Urinary bladder (tissue), 3 donors: ENCODE measurements at regions not wholly inside any gene's neighbourhood (a gene's known extent, or its start where the extent isn't known, plus 50 kb on each side); places are given as distances from the start of the nearest gene placed in this dataset.
"Not testable (repeated sequence)": the region's sequence is repeated elsewhere in the genome, so short reads cannot be mapped to it uniquely, and the experiment has no call there.

Source experiments
- DNase-seq: peaks from one replicate; pipeline ENCODE4 v3.0.0-alpha.2; 2015; ENCODE audit errors: extremely low spot score
- H3K27ac ChIP-seq: one replicate; pipeline ENCODE4 v1.5.1; 2013; ENCODE audit warnings: low read depth, mild to moderate bottlenecking, moderate library complexity
- H3K36me3 ChIP-seq: one replicate; pipeline ENCODE4 v1.6.1; 2013; ENCODE audit warnings: mild to moderate bottlenecking, moderate library complexity; ENCODE audit not compliant: insufficient read depth
- H3K4me1 ChIP-seq: one replicate; pipeline ENCODE4 v1.6.1; 2013; ENCODE audit warnings: mild to moderate bottlenecking, moderate library complexity; ENCODE audit not compliant: insufficient read depth
- H3K4me3 ChIP-seq: one replicate; pipeline ENCODE4 v1.5.1; 2013; ENCODE audit warnings: low read depth, low read length
- WGBS: extraction: QIAGEN DNeasy Blood & Tissue Kit; methylation state at CpG from one replicate; pipeline ENCODE4 v1.1.7; 2013; 5-methylcytosine and 5-hydroxymethylcytosine counted together
- donor health status: healthy with polysubstance abuse.
- donor health status: healthy.

GRCh38 chr6:115441651-115442050 is 619.0 kb downstream of the FRK start:
- WGBS: 85% methylated on average over 1 of the region's 1 CpG
- no peak for DNase-seq
- Histone ChIP-seq H3K27ac (no peak overlapping the region), H3K4me1 (no peaks in the 10 kb centered on the region), H3K36me3 (no peaks in the 10 kb centered on the region), H3K4me3 (no peak overlapping the region)

GRCh38 chr6:115415378-115415777 is 645.3 kb downstream of the FRK start:
- DNase-seq: no peak
- Histone ChIP-seq H3K4me3 (no peak overlapping the region), H3K27ac (no peak overlapping the region), H3K36me3 (no peaks in the 10 kb centered on the region), H3K4me1 (no peaks in the 10 kb centered on the region)
- 51% methylated on average over 3 of the region's 3 CpGs for whole genome bisulfite sequencing

- 41% methylated on average over 6 of the region's 6 CpGs for WGBS
- not testable (repeated sequence) for H3K4me3 ChIP-seq, H3K27ac ChIP-seq, H3K4me1 ChIP-seq, H3K36me3 ChIP-seq, DNase-seq
Measured at GRCh38 chr6:115414916-115415315, 645.8 kb downstream of the FRK start.

- H3K4me3 ChIP-seq: no peak overlapping the region
- no peaks in the 10 kb centered on the region for H3K36me3 ChIP-seq
- H3K27ac ChIP-seq: no peak overlapping the region
- H3K4me1 ChIP-seq: no peaks in the 10 kb centered on the region
- WGBS: 68% methylated on average over 2 of the region's 2 CpGs
- DNase-seq: no peak
Measured at GRCh38 chr6:115411756-115412155, 648.9 kb downstream of the FRK start.

- Histone ChIP-seq H3K27ac (no peak overlapping the region), H3K4me3 (no peak overlapping the region), H3K36me3 (no peaks in the 10 kb centered on the region), H3K4me1 (no peaks in the 10 kb centered on the region)
- no peak for DNase-seq
- 94% methylated on average over 1 of the region's 1 CpG for WGBS
Measured at GRCh38 chr6:115404446-115404845, 656.2 kb downstream of the FRK start.

- H3K4me3 ChIP-seq: no peak overlapping the region
- no peak for DNase-seq
- WGBS: 86% methylated on average over 1 of the region's 1 CpG
- no peaks in the 10 kb centered on the region for H3K4me1 ChIP-seq
- H3K27ac ChIP-seq: no peak overlapping the region
- H3K36me3 ChIP-seq: no peaks in the 10 kb centered on the region
Measured at GRCh38 chr6:115398607-115399006, 662.1 kb downstream of the FRK start.

- H3K36me3 ChIP-seq: no peaks in the 10 kb centered on the region
- H3K4me3 ChIP-seq: no peak overlapping the region
- no peak for DNase-seq
- no peaks in the 10 kb centered on the region for H3K4me1 ChIP-seq
- WGBS: 85% methylated on average over 6 of the region's 6 CpGs
- no peak overlapping the region for H3K27ac ChIP-seq
Measured at GRCh38 chr6:115396112-115396906, 664.4 kb downstream of the FRK start.

GRCh38 chr6:115393821-115394220 is 666.9 kb downstream of the FRK start:
- Histone ChIP-seq H3K4me1 (no peaks in the 10 kb centered on the region), H3K27ac (no peak overlapping the region), H3K4me3 (no peak overlapping the region), H3K36me3 (no peaks in the 10 kb centered on the region)
- WGBS: 86% methylated on average over 5 of the region's 5 CpGs
- DNase-seq: no peak

GRCh38 chr6:115370202-115370601 is 690.5 kb downstream of the FRK start:
- Histone ChIP-seq H3K27ac (no peak overlapping the region), H3K4me3 (no peak overlapping the region), H3K4me1 (no peaks in the 10 kb centered on the region), H3K36me3 (no peaks in the 10 kb centered on the region)
- WGBS: 69% methylated on average over 2 of the region's 2 CpGs
- no peak for DNase-seq

- H3K27ac ChIP-seq: no peak overlapping the region
- no peaks in the 10 kb centered on the region for H3K36me3 ChIP-seq
- no peak for DNase-seq
- no peaks in the 10 kb centered on the region for H3K4me1 ChIP-seq
- H3K4me3 ChIP-seq: no peak overlapping the region
- WGBS: 82% methylated on average over 4 of the region's 4 CpGs
Measured at GRCh38 chr6:115365783-115366182, 694.9 kb downstream of the FRK start.

GRCh38 chr6:115363379-115363778 is 697.3 kb downstream of the FRK start:
- WGBS: 81% methylated on average over 4 of the region's 4 CpGs
- H3K4me1 ChIP-seq: no peaks in the 10 kb centered on the region

GRCh38 chr6:115362234-115362633 is 698.5 kb downstream of the FRK start:
- no peak overlapping the region for H3K4me3 ChIP-seq
- 92% methylated on average over 1 of the region's 1 CpG for WGBS
- H3K4me1 ChIP-seq: no peaks in the 10 kb centered on the region

More at GRCh38 chr6:115363379-115363778, 697.3 kb downstream of the FRK start:
- Histone ChIP-seq H3K36me3 (no peaks in the 10 kb centered on the region), H3K4me3 (no peak overlapping the region), H3K27ac (no peak overlapping the region)
- no peak for DNase-seq

GRCh38 chr6:115360602-115361325 is 699.9 kb downstream of the FRK start:
- H3K4me3 ChIP-seq: no peak overlapping the region
- no peaks in the 10 kb centered on the region for H3K36me3 ChIP-seq
- WGBS: 61% methylated on average over 2 of the region's 2 CpGs
- no peak for DNase-seq
- H3K27ac ChIP-seq: no peak overlapping the region
- H3K4me1 ChIP-seq: no peaks in the 10 kb centered on the region

More at GRCh38 chr6:115362234-115362633, 698.5 kb downstream of the FRK start:
- H3K36me3 ChIP-seq: no peaks in the 10 kb centered on the region
- DNase-seq: no peak
- no peak overlapping the region for H3K27ac ChIP-seq

GRCh38 chr6:115358616-115359015 is 702.1 kb downstream of the FRK start:
- DNase-seq: no peak
- Histone ChIP-seq H3K4me3 (no peak overlapping the region), H3K27ac (no peak overlapping the region)

More at GRCh38 chr6:115358616-115359015, 702.1 kb downstream of the FRK start:
- H3K4me1 ChIP-seq: no peaks in the 10 kb centered on the region
- no peaks in the 10 kb centered on the region for H3K36me3 ChIP-seq
